Vagina (tissue), 2 donors: ENCODE measurements at regions not wholly inside any gene's neighbourhood (a gene's known extent, or its start where the extent isn't known, plus 50 kb on each side); places are given as distances from the start of the nearest gene placed in this dataset.

ENCODE experiments used
- DNase-seq, 2 donors: peaks; one replicate each; pipeline ENCODE4 v3.0.0-alpha.2; 2017; ENCODE audit errors: extremely low spot score in 2 of 2
- H3K27ac ChIP-seq: fragments of 200-600 bp; sonication (generic); one replicate; pipeline ENCODE4 v1.5.1; 2019
- H3K27me3 ChIP-seq: fragments of 200-600 bp; sonication (generic); one replicate; pipeline ENCODE4 v1.5.1; 2019
- H3K36me3 ChIP-seq, 2 donors: fragments of 200-600 bp; sonication (generic); one replicate each; pipeline ENCODE4 v1.5.1; 2017 to 2019
- H3K4me1 ChIP-seq: fragments of 200-600 bp; sonication (generic); one replicate; pipeline ENCODE4 v1.5.1; 2019
- H3K4me3 ChIP-seq, 2 donors: fragments of 200-600 bp; sonication (generic); 1 replicate in 1 of 2; 2 replicates in 1 of 2; pipeline ENCODE4 v1.5.1; 2016 to 2019
- H3K9me3 ChIP-seq: fragments of 200-600 bp; sonication (generic); one replicate; pipeline ENCODE4 v1.5.1; 2019
- CTCF ChIP-seq, 3 experiments: fragments of 450-650 bp in 2 of 3; fragments of 200-600 bp in 1 of 3; sonication (generic) in 1 of 3; IDR thresholded peaks; one replicate each; pipeline ENCODE4 v1.5.1; 2017 to 2019; ENCODE audit warnings: antibody characterized with exemption in 3 of 3, mild to moderate bottlenecking in 2 of 3, moderate library complexity in 2 of 3
- POLR2A ChIP-seq, 2 donors: fragments of 450-650 bp; IDR thresholded peaks; one replicate each; pipeline ENCODE4 v1.6.1; 2017; ENCODE audit warnings: antibody characterized with exemption in 2 of 2, mild to moderate bottlenecking in 2 of 2, moderate library complexity in 2 of 2
- POLR2AphosphoS5 ChIP-seq, 2 donors: sonication (generic); formaldehyde crosslinking; IDR thresholded peaks; one replicate each; pipeline ENCODE4 v1.9.0; 2017; ENCODE audit warnings: antibody characterized with exemption in 2 of 2, mild to moderate bottlenecking in 2 of 2, low read depth in 1 of 2; ENCODE audit not compliant: insufficient read depth in 1 of 2
- intact Hi-C: fragments of 100-400 bp; cut with DNase I; formaldehyde crosslinking; loops from one replicate; pipeline ENCODE4 v1.15.1; 2023

GRCh38 chr2:122471753-122472152 lies 716.3 kb downstream of the TSN start:
- Histone ChIP-seq H3K27me3 (no peaks in the 10 kb centered on the region), H3K9me3 (no peaks in the 10 kb centered on the region), H3K36me3 (no peaks in the 10 kb centered on the region), H3K4me3 (no peak overlapping the region), H3K27ac (no peak overlapping the region), H3K4me1 (no peaks in the 10 kb centered on the region)
- intact Hi-C loops: no loop called here
- no peak for DNase-seq
- TF ChIP-seq POLR2A (IDR thresholded peaks at IDR 0.05): no peak
- no peak for TF ChIP-seq POLR2AphosphoS5 (IDR thresholded peaks at IDR 0.05; ENCODE audit: insufficient read depth in 1 of 2, low read depth in 1 of 2)
- TF ChIP-seq CTCF (IDR thresholded peaks at IDR 0.05): no peak

GRCh38 chr2:122478117-122478516 lies 722.7 kb downstream of the TSN start:
- no peaks in the 10 kb centered on the region for H3K4me1 ChIP-seq
- H3K27me3 ChIP-seq: no peaks in the 10 kb centered on the region
- no peaks in the 10 kb centered on the region for H3K9me3 ChIP-seq
- no peak overlapping the region for H3K4me3 ChIP-seq
- TF ChIP-seq CTCF (IDR thresholded peaks at IDR 0.05) (no peak), POLR2AphosphoS5 (IDR thresholded peaks at IDR 0.05; ENCODE audit: insufficient read depth in 1 of 2, low read depth in 1 of 2) (no peak), POLR2A (IDR thresholded peaks at IDR 0.05) (no peak)
- no peak overlapping the region for H3K27ac ChIP-seq
- H3K36me3 ChIP-seq: no peaks in the 10 kb centered on the region
- intact Hi-C loops: no loop called here
- no peak for DNase-seq

- H3K9me3 ChIP-seq: no peaks in the 10 kb centered on the region
- intact Hi-C loops: no loop called here
Observed at GRCh38 chr2:122478771-122479170, 723.3 kb downstream of the TSN start.

GRCh38 chr2:122480501-122481243 lies 725.2 kb downstream of the TSN start:
- H3K27me3 ChIP-seq: no peaks in the 10 kb centered on the region
- TF ChIP-seq POLR2AphosphoS5 (IDR thresholded peaks at IDR 0.05; ENCODE audit: insufficient read depth in 1 of 2, low read depth in 1 of 2) (no peak), CTCF (IDR thresholded peaks at IDR 0.05) (no peak), POLR2A (IDR thresholded peaks at IDR 0.05) (no peak)
- H3K4me3 ChIP-seq: no peak overlapping the region
- no peaks in the 10 kb centered on the region for H3K4me1 ChIP-seq
- H3K27ac ChIP-seq: no peak overlapping the region
- DNase-seq: no peak
- no peaks in the 10 kb centered on the region for H3K36me3 ChIP-seq
- no peaks in the 10 kb centered on the region for H3K9me3 ChIP-seq
- intact Hi-C loops: no loop called here

More at GRCh38 chr2:122478771-122479170, 723.3 kb downstream of the TSN start:
- Histone ChIP-seq H3K4me3 (no peak overlapping the region), H3K27ac (no peak overlapping the region), H3K36me3 (no peaks in the 10 kb centered on the region), H3K4me1 (no peaks in the 10 kb centered on the region), H3K27me3 (no peaks in the 10 kb centered on the region)
- no peak for TF ChIP-seq CTCF (IDR thresholded peaks at IDR 0.05)
- TF ChIP-seq POLR2AphosphoS5 (IDR thresholded peaks at IDR 0.05; ENCODE audit: insufficient read depth in 1 of 2, low read depth in 1 of 2): no peak
- no peak for TF ChIP-seq POLR2A (IDR thresholded peaks at IDR 0.05)
- no peak for DNase-seq

- Histone ChIP-seq H3K36me3 (no peaks in the 10 kb centered on the region), H3K9me3 (no peaks in the 10 kb centered on the region), H3K27ac (no peak overlapping the region), H3K4me1 (no peaks in the 10 kb centered on the region), H3K4me3 (no peak overlapping the region), H3K27me3 (no peaks in the 10 kb centered on the region)
- intact Hi-C loops: no loop called here
- DNase-seq: no peak
- TF ChIP-seq POLR2A (IDR thresholded peaks at IDR 0.05) (no peak), POLR2AphosphoS5 (IDR thresholded peaks at IDR 0.05; ENCODE audit: insufficient read depth in 1 of 2, low read depth in 1 of 2) (no peak), CTCF (IDR thresholded peaks at IDR 0.05) (no peak)
Observed at GRCh38 chr2:122481244-122481622, 725.8 kb downstream of the TSN start.
